ENCODE measurements at regions not wholly inside any gene's neighbourhood (a gene's known extent, or its start where the extent isn't known, plus 50 kb on each side); places are given as distances from the start of the nearest gene placed in this dataset.

- no peak for DNase-seq (ENCODE audit: low spot score)
Observed at GRCh38 chr13:62706048-62706447, 1290.4 kb upstream of the PCDH20 start.

GRCh38 chr13:62704875-62705274, 1289.2 kb upstream of the PCDH20 start:
- DNase-seq (ENCODE audit: low spot score), result no peak

- DNase-seq (ENCODE audit: low spot score), result no peak
Observed at GRCh38 chr13:62702502-62702901, 1286.9 kb upstream of the PCDH20 start.

GRCh38 chr13:62697701-62698100, 1282.1 kb upstream of the PCDH20 start:
- peak; percentile 58 for DNase-seq (ENCODE audit: low spot score)

GRCh38 chr13:62696490-62696889, 1280.8 kb upstream of the PCDH20 start:
- DNase-seq (ENCODE audit: low spot score), result no peak

GRCh38 chr13:62687732-62688131, 1272.1 kb upstream of the PCDH20 start:
- DNase-seq (ENCODE audit: low spot score), result peak; percentile 13

GRCh38 chr13:62684359-62684758, 1268.7 kb upstream of the PCDH20 start:
- DNase-seq (ENCODE audit: low spot score), result no peak

- DNase-seq (ENCODE audit: low spot score), result no peak
Observed at GRCh38 chr13:62682788-62683187, 1267.1 kb upstream of the PCDH20 start.

GRCh38 chr13:62678039-62678438, 1262.4 kb upstream of the PCDH20 start:
- DNase-seq (ENCODE audit: low spot score), result no peak

- no peak for DNase-seq (ENCODE audit: low spot score)
Observed at GRCh38 chr13:62663767-62664166, 1248.1 kb upstream of the PCDH20 start.

GRCh38 chr13:62659365-62659764, 1243.7 kb upstream of the PCDH20 start:
- no peak for DNase-seq (ENCODE audit: low spot score)

- no peak for DNase-seq (ENCODE audit: low spot score)
Observed at GRCh38 chr13:62653371-62653770, 1237.7 kb upstream of the PCDH20 start.

- DNase-seq (ENCODE audit: low spot score), result no peak
Observed at GRCh38 chr13:62643799-62644524, 1228.3 kb upstream of the PCDH20 start.

GRCh38 chr13:62643007-62643483, 1227.4 kb upstream of the PCDH20 start:
- DNase-seq (ENCODE audit: low spot score), result no peak

GRCh38 chr13:62635161-62635560, 1219.5 kb upstream of the PCDH20 start:
- no peak for DNase-seq (ENCODE audit: low spot score)

GRCh38 chr13:62633448-62633847, 1217.8 kb upstream of the PCDH20 start:
- DNase-seq (ENCODE audit: low spot score), result no peak

- DNase-seq (ENCODE audit: low spot score), result no peak
Observed at GRCh38 chr13:62631619-62632018, 1216.0 kb upstream of the PCDH20 start.

GRCh38 chr13:62631124-62631523, 1215.5 kb upstream of the PCDH20 start:
- DNase-seq (ENCODE audit: low spot score), result no peak

GRCh38 chr13:62629618-62630017, 1214.0 kb upstream of the PCDH20 start:
- no peak for DNase-seq (ENCODE audit: low spot score)

- DNase-seq (ENCODE audit: low spot score), result no peak
Observed at GRCh38 chr13:62627226-62627625, 1211.6 kb upstream of the PCDH20 start.

GRCh38 chr13:62626771-62627170, 1211.1 kb upstream of the PCDH20 start:
- DNase-seq (ENCODE audit: low spot score), result no peak

GRCh38 chr13:62625214-62625881, 1209.7 kb upstream of the PCDH20 start:
- DNase-seq (ENCODE audit: low spot score), result no peak

GRCh38 chr13:62613819-62614218, 1198.2 kb upstream of the PCDH20 start:
- no peak for DNase-seq (ENCODE audit: low spot score)

All from SK-N-DZ (cell line).